ES-I3 (cell line): ENCODE measurements at regions not wholly inside any gene's neighbourhood (a gene's known extent, or its start where the extent isn't known, plus 50 kb on each side); places are given as distances from the start of the nearest gene placed in this dataset.

Source experiments
- H3K36me3 ChIP-seq: 2 replicates; pipeline ENCODE4 v1.6.1; 2013; ENCODE audit warnings: mild to moderate bottlenecking, low read length, control low read depth, moderate library complexity; ENCODE audit not compliant: insufficient read depth
- H3K4me1 ChIP-seq: 2 replicates; pipeline ENCODE4 v1.6.1; 2013; ENCODE audit warnings: mild to moderate bottlenecking, control low read depth, low read length; ENCODE audit not compliant: insufficient read depth
- H3K9ac ChIP-seq: 2 replicates; pipeline ENCODE4 v1.6.1; 2013; ENCODE audit warnings: low read depth, mild to moderate bottlenecking, low read length, moderate library complexity
- H3K9me3 ChIP-seq: 2 replicates; pipeline ENCODE4 v1.6.1; 2013; ENCODE audit warnings: mild to moderate bottlenecking, low read length, moderate library complexity; ENCODE audit not compliant: control insufficient read depth, insufficient read depth

DNA sequence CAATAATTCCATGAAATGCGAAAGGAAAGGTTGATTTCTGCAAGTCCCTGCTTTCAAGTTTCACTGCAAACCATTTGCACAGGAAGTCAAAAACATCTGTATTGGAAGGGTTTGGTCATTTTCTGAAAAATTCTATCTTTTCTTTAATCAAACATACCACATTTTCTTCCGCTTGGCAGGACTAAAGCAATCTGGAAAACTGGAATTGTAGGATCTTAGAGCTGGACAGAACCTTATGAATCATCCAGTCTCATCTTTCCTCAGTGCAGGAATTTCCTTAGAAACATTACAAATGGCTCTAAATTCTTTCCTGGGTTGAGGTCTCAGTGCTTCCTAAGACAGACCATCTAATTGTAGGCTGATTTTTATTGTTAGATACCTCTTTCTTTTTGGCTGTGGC is 111.5 kb upstream of the ELAC2 start:
- no peaks in the 10 kb centered on the region for H3K36me3 ChIP-seq
- H3K9ac ChIP-seq = no peak overlapping the region
- no peaks in the 10 kb centered on the region for H3K9me3 ChIP-seq
- H3K4me1 ChIP-seq = no peaks in the 10 kb centered on the region

- no peaks in the 10 kb centered on the region for H3K9me3 ChIP-seq
- no peaks in the 10 kb centered on the region for H3K36me3 ChIP-seq
- no peaks in the 10 kb centered on the region for H3K4me1 ChIP-seq
- no peak overlapping the region for H3K9ac ChIP-seq
Observed at GRCh38 chr17:13128676-13129075, 110.8 kb upstream of the ELAC2 start.

DNA sequence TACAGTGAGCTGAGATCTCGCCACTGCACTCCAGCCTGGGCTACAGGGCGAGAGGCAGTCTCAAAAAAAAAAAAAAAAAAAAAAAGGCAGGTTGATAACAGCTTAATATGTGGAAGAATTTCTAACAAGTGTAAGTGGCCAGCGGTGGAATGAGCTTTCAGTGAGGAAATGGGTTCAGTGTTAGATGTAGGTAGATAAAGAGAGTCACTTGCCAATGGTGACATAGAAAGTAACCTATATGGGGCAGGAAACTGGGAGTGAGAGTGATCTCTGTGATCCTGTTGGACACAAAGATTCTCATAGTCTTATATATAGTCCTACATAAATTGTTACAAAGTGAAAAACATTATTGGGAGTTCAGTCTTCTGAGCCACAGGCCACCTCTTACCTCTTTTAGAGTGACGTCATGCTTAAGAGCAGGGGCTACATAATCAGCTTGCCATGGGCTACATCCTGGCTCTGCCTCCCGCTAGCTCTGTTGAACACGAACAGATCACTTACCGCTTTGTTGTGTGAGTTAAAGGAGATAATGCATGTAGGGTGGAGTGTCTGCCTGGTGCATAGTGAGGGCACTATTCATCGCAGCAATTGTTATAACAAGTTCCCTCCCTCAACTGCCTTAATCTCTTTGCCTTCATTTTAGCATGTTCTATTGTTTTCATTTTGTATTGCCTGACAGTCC is 110.2 kb upstream of the ELAC2 start:
- Histone ChIP-seq H3K9ac (no peak overlapping the region), H3K36me3 (no peaks in the 10 kb centered on the region), H3K9me3 (no peaks in the 10 kb centered on the region), H3K4me1 (no peaks in the 10 kb centered on the region)

- Histone ChIP-seq H3K9me3 (no peaks in the 10 kb centered on the region), H3K4me1 (no peaks in the 10 kb centered on the region), H3K36me3 (no peaks in the 10 kb centered on the region), H3K9ac (no peak overlapping the region)
Observed at GRCh38 chr17:13120864-13121263, 103.0 kb upstream of the ELAC2 start.

DNA sequence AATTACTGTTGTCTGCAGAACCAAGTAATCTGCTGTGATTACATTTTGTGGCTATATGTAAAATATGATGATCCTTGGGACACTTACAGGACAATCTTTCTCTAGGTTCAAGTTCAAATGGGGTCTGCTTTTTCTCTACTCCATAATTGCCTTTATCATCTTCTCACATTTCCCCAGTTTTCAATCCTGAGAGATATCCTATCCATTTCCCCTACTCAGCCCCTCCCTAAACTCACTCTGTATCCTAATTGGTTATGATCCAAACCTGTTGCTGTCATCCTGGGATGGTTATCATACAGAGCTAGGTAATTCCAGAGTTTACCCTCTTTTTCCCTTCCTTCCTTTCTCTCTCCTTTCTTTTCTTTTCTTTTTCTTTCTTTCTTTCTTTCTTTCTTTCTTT is 100.5 kb upstream of the ELAC2 start:
- H3K36me3 ChIP-seq = no peaks in the 10 kb centered on the region
- H3K9me3 ChIP-seq = no peaks in the 10 kb centered on the region
- H3K9ac ChIP-seq = no peak overlapping the region
- no peaks in the 10 kb centered on the region for H3K4me1 ChIP-seq

- H3K36me3 ChIP-seq = no peaks in the 10 kb centered on the region
- no peaks in the 10 kb centered on the region for H3K9me3 ChIP-seq
- no peak overlapping the region for H3K9ac ChIP-seq
- no peaks in the 10 kb centered on the region for H3K4me1 ChIP-seq
Observed at GRCh38 chr17:13117616-13118015, 99.8 kb upstream of the ELAC2 start.

DNA sequence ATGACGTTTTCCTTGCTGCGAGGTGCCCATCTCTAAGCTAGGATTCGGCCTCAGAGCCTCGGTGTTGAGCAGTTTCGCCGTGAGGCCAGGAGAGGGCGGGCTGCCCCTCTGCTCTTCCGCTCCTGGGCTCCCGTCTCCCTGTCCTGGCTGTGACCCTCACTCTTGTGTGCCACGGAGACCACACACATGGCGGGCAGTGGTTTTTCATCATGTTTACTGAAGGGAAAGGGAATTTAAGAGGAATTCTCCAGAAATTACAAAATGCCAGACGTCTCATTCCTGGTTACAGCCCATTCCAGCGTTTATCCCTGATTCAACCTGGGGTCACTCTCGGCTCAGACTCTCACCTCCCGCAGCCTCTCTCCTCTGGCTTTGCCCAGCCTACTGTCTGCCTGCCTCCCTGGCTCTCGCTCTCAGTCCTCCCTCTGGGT is 96.8 kb upstream of the ELAC2 start:
- Histone ChIP-seq H3K4me1 (no peaks in the 10 kb centered on the region), H3K36me3 (no peaks in the 10 kb centered on the region), H3K9ac (no peak overlapping the region), H3K9me3 (no peaks in the 10 kb centered on the region)

DNA sequence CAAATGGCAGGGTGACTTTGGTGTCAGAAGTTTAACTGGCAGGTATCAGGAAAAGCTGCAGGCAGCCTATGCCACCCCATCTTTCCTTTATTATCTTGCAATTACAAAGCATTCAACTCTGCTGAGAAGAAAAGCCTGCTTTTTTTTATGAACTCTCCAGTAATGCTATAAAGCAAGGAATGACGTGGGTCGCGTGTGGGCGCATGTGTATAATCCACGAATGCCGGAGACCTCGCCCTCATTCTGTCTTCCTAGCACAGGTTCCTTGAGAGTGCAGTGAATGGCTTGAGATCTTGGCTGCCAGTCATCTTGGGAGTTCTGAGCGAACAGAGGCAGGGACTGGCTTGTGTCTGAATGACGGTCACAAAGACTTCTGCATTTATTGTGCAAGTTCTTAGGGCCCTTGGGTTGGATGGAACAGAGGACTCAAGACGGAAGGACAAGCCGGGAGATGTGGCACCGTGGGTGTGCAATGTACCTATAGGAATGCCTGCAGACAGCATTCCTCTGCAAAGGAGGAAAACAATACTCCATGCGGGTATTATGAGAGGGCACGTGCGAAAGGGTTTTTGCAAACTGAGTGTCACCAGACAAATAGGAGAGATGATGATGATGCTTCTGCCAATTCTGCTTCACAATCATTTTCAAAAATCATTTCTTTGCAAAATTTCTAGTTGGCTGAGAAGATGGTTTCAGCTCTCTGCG is 96.1 kb upstream of the ELAC2 start:
- Histone ChIP-seq H3K9me3 (no peaks in the 10 kb centered on the region), H3K9ac (no peak overlapping the region), H3K36me3 (no peaks in the 10 kb centered on the region), H3K4me1 (no peaks in the 10 kb centered on the region)

DNA sequence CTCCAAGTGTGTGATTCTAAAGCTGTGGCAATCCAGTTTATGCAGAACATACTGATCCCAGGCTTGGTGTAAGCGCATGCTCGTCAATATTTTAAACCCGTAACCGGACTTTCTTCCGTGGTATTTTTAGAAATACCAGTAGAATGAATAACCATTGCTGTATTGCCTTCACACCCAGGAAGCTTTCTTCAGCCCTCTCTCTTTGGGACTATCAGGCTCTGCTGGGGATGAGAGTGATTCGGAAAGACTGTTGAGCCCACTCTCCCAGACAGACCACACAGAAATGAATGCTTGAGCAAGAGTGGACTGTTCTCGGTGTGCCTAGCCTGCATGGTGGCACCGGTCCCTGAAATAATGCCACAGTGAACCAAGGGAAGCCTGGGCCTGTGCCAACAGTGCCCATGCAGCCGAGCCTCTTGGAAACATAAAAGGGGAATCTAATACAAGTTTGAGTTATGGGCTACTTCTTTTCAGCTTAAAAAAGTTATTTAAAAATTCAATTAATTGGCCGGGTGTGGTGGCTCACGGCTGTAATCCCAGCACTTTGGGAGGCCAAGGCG is 89.9 kb upstream of the ELAC2 start:
- Histone ChIP-seq H3K9ac (no peak overlapping the region), H3K9me3 (no peaks in the 10 kb centered on the region; the same call in 1 of the 2 replicates), H3K36me3 (no peaks in the 10 kb centered on the region), H3K4me1 (no peaks in the 10 kb centered on the region)

DNA sequence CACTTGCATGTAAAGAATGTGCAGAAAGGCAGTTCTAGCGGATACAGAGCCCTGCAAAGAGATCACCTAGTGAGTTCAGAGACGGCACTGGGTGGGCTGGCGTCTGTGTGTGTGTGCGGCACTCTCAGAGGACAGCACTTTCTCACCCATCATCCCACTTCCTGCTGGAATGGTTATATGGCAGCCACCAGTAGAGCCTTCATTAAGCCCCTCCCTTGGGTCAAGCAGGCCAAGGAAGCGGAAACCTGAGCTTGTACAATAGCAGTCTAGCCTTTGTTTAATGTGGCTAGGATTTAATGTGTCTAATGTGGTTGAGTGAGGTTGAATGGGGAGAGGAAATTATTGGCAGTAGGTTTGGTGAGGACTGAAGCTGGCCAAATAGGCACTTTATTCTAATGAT is 88.3 kb upstream of the ELAC2 start:
- H3K4me1 ChIP-seq = no peaks in the 10 kb centered on the region
- no peaks in the 10 kb centered on the region; the same call in 1 of the 2 replicates for H3K9me3 ChIP-seq

DNA sequence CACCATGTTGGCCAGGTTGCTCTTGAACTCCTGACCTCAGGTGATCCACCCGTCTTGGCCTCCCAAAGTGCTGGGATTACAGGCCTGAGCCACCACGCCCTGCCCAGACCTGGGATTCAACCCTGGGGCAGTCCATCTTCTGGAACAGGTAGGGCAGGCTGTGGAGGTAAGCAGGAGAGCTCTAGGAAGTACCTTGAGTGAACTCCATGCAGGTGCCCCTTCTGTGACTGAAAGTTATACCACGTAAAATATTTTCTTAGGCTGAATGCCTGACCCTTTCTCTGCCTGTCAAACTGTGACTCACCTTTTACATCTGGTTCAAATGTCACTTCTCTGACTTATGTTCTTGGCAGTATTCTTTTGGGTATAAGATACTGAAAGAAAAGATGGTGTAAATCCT is 86.7 kb upstream of the ELAC2 start:
- Histone ChIP-seq H3K4me1 (no peaks in the 10 kb centered on the region), H3K36me3 (no peaks in the 10 kb centered on the region), H3K9ac (no peak overlapping the region), H3K9me3 (no peaks in the 10 kb centered on the region; the same call in 1 of the 2 replicates)

More for the DNA sequence above, 88.3 kb upstream of the ELAC2 start:
- no peaks in the 10 kb centered on the region for H3K36me3 ChIP-seq
- H3K9ac ChIP-seq = no peak overlapping the region

- Histone ChIP-seq H3K9me3 (no peaks in the 10 kb centered on the region; the same call in 1 of the 2 replicates), H3K9ac (no peak overlapping the region), H3K4me1 (no peaks in the 10 kb centered on the region), H3K36me3 (no peaks in the 10 kb centered on the region)
Observed at GRCh38 chr17:13102477-13102876, 84.7 kb upstream of the ELAC2 start.

DNA sequence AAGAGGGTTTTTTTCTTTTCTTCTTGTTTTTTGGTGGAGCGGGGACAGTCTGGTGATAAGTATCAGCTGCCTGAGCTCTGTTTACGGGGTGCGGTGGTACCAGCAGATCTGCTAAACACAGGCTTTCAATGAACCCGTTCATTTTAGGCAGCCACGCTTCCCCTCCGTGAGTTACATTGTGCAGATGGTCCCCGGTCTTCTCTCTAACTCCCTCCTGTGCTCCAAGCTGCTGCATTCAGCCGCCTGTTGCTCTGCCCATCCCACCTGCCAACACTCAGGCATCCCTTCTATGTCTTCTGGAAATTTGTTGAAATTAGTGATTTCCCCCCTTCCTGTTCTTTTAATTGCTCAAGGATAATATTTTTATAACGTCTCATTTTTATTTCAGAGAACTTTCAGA is 82.1 kb upstream of the ELAC2 start:
- Histone ChIP-seq H3K36me3 (no peaks in the 10 kb centered on the region), H3K4me1 (no peaks in the 10 kb centered on the region), H3K9me3 (no peaks in the 10 kb centered on the region; the same call in 1 of the 2 replicates), H3K9ac (no peak overlapping the region)

GRCh38 chr17:13099089-13099735 is 81.4 kb upstream of the ELAC2 start:
- no peaks in the 10 kb centered on the region for H3K36me3 ChIP-seq
- no peaks in the 10 kb centered on the region for H3K4me1 ChIP-seq
- H3K9ac ChIP-seq = no peak overlapping the region
- no peaks in the 10 kb centered on the region for H3K9me3 ChIP-seq
